ENCODE measurements at regions not wholly inside any gene's neighbourhood (a gene's known extent, or its start where the extent isn't known, plus 50 kb on each side); places are given as distances from the start of the nearest gene placed in this dataset.
"Not testable (repeated sequence)": the region's sequence is repeated elsewhere in the genome, so short reads cannot be mapped to it uniquely, and the experiment has no call there.

- in situ Hi-C loops (cut with HindIII; ENCODE audit: low pct_unique_long_range_greater_than_20kb, low sequenced_read_pairs) = no loop called here
- DNase-seq (ENCODE audit: low read depth) = no peak
Measured at GRCh38 chr13:21852043-21852442, 181.2 kb downstream of the FGF9 start.

DNA sequence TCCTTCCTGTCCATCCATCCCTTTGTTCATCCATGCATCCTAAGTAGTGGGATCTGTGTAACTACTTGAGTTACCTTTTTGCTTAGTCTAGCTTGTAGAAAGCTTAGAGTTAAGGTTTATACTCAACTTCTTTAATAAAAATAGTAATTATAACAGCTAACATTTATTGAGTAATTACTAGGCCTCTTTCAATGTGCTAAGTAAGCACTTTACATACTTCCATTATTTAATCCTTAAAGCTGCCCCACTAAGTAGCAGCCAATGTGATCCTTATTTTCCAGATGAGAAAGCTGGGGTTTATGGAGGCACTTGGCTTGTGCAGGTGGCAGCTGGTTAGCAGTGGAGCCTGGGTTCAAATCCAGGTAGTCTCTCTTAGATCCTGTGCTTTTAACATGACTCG, 182.9 kb downstream of the FGF9 start:
- no peak for DNase-seq (ENCODE audit: low read depth)
- in situ Hi-C loops (cut with HindIII; ENCODE audit: low pct_unique_long_range_greater_than_20kb, low sequenced_read_pairs) = no loop called here

GRCh38 chr13:21868823-21869222, 197.9 kb downstream of the FGF9 start:
- in situ Hi-C loops (cut with HindIII; ENCODE audit: low pct_unique_long_range_greater_than_20kb, low sequenced_read_pairs) = no loop called here
- DNase-seq (ENCODE audit: low read depth) = no peak

- DNase-seq (ENCODE audit: low read depth) = no peak
- in situ Hi-C loops (cut with HindIII; ENCODE audit: low pct_unique_long_range_greater_than_20kb, low sequenced_read_pairs) = no loop called here
Measured at GRCh38 chr13:21871382-21871781, 200.5 kb downstream of the FGF9 start.

- DNase-seq (ENCODE audit: low read depth) = no peak
- in situ Hi-C loops (cut with HindIII; ENCODE audit: low pct_unique_long_range_greater_than_20kb, low sequenced_read_pairs) = no loop called here
Measured at GRCh38 chr13:21871919-21872318, 201.0 kb downstream of the FGF9 start.

GRCh38 chr13:21872795-21873194, 201.9 kb downstream of the FGF9 start:
- no peak for DNase-seq (ENCODE audit: low read depth)
- in situ Hi-C loops (cut with HindIII; ENCODE audit: low pct_unique_long_range_greater_than_20kb, low sequenced_read_pairs) = no loop called here

GRCh38 chr13:21875116-21875515, 204.2 kb downstream of the FGF9 start:
- in situ Hi-C loops (cut with HindIII; ENCODE audit: low pct_unique_long_range_greater_than_20kb, low sequenced_read_pairs) = no loop called here
- DNase-seq (ENCODE audit: low read depth) = no peak

DNA sequence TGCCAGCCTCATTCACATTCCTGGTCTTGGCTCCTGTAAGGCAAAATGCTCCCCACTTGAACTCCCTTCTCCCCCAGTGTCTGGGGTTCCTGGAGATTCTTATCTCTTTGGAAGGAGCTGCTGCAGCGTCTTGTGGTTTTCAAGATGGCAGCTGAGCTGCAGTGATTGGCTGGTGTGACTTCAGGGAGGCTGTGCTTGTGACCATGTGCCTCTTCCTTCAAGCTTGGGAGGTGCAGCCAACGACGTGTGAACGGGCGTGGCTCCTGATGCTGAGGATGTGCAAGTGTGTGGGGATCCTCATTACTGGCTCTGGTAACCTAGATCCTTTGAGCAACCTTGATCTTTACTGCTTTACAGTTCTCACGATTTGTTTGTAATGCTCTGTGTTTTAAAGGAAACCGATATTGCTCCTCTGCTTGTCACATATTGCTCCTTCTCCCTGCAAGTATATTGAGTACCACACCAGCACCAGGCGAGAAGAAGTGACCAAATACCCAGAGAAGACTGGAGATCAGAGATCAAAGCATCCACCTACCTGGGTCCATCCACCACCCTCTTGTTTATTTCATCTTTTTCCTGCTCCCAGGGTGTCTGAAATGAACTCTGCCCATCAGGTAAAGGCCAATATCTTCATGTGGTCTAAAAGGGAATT, 208.5 kb downstream of the FGF9 start:
- in situ Hi-C loops (cut with HindIII; ENCODE audit: low pct_unique_long_range_greater_than_20kb, low sequenced_read_pairs) = no loop called here
- no peak for DNase-seq (ENCODE audit: low read depth)

DNA sequence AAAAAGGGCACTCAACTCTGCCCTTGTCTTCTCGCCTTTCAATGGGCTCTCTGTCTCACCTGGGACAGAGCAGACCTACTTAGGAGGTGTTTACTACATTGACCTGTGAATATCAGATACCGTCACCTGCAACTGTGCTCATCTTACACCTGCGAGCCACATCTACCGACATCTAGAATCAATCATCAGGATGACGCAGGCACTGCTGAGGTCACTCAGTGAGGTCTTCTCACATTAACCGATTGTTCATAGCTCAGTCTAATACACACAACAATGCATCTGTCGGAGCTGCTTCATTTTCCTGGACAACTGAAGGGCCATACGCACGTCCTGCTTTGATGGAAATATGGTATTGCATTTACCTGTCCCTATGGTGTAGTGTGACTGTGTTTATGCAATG, 211.9 kb downstream of the FGF9 start:
- in situ Hi-C loops (cut with HindIII; ENCODE audit: low pct_unique_long_range_greater_than_20kb, low sequenced_read_pairs) = no loop called here
- no peak for DNase-seq (ENCODE audit: low read depth)

DNA sequence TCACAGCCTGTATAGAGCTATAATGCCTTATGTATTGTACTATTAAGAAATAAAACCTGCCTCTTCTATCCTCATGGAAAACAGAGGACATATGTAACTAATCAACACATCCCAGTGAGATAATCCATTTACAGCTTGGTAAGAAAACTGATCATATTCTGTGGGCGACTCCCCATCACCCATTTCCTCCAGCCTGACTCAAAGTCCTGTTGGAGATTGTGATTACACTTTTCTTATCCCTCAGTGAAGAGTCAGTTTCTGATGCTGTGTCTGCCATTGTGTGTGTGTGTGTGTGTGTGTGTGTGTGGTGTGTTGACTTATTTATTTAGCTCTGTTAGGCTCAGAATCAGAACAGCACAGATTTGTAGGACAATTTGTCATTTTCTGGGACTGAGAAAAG, 212.8 kb downstream of the FGF9 start:
- in situ Hi-C loops (cut with HindIII; ENCODE audit: low pct_unique_long_range_greater_than_20kb, low sequenced_read_pairs) = no loop called here
- no peak for DNase-seq (ENCODE audit: low read depth)

- no peak for DNase-seq (ENCODE audit: low read depth)
- in situ Hi-C loops (cut with HindIII; ENCODE audit: low pct_unique_long_range_greater_than_20kb, low sequenced_read_pairs) = no loop called here
Measured at GRCh38 chr13:21884299-21884909, 213.5 kb downstream of the FGF9 start.

GRCh38 chr13:21884965-21885567, 214.2 kb downstream of the FGF9 start:
- in situ Hi-C loops (cut with HindIII; ENCODE audit: low pct_unique_long_range_greater_than_20kb, low sequenced_read_pairs) = no loop called here
- no peak for DNase-seq (ENCODE audit: low read depth)

GRCh38 chr13:21885714-21886224, 214.9 kb downstream of the FGF9 start:
- in situ Hi-C loops (cut with HindIII; ENCODE audit: low pct_unique_long_range_greater_than_20kb, low sequenced_read_pairs) = no loop called here
- no peak for DNase-seq (ENCODE audit: low read depth)

- in situ Hi-C loops (cut with HindIII; ENCODE audit: low pct_unique_long_range_greater_than_20kb, low sequenced_read_pairs) = no loop called here
- no peak for DNase-seq (ENCODE audit: low read depth)
Measured at GRCh38 chr13:21889651-21890050, 218.8 kb downstream of the FGF9 start.

- in situ Hi-C loops (cut with HindIII; ENCODE audit: low pct_unique_long_range_greater_than_20kb, low sequenced_read_pairs); DNase-seq (ENCODE audit: low read depth): not testable (repeated sequence)
Measured at GRCh38 chr13:21890220-21890619, 219.3 kb downstream of the FGF9 start.

DNA sequence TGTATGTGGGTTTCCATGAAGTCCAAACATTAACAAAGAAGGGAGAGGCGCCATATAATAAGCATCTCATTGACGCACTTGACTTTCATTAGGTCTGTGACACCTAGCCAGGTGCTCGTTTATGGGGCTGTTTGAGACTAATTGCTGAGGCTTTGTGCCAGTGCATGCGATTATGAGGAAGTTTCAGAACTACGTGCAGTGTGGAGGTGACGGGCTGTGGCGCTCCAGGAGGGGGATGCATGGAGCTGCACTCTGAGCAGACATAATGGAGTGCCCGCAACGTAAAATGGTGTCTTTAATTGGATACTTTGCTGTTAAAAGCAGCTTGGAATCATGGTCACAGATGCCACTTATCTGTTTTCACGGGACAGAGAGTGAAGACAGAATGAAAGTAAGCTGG, 223.2 kb downstream of the FGF9 start:
- DNase-seq (ENCODE audit: low read depth) = no peak
- in situ Hi-C loops (cut with HindIII; ENCODE audit: low pct_unique_long_range_greater_than_20kb, low sequenced_read_pairs) = no loop called here

DNA sequence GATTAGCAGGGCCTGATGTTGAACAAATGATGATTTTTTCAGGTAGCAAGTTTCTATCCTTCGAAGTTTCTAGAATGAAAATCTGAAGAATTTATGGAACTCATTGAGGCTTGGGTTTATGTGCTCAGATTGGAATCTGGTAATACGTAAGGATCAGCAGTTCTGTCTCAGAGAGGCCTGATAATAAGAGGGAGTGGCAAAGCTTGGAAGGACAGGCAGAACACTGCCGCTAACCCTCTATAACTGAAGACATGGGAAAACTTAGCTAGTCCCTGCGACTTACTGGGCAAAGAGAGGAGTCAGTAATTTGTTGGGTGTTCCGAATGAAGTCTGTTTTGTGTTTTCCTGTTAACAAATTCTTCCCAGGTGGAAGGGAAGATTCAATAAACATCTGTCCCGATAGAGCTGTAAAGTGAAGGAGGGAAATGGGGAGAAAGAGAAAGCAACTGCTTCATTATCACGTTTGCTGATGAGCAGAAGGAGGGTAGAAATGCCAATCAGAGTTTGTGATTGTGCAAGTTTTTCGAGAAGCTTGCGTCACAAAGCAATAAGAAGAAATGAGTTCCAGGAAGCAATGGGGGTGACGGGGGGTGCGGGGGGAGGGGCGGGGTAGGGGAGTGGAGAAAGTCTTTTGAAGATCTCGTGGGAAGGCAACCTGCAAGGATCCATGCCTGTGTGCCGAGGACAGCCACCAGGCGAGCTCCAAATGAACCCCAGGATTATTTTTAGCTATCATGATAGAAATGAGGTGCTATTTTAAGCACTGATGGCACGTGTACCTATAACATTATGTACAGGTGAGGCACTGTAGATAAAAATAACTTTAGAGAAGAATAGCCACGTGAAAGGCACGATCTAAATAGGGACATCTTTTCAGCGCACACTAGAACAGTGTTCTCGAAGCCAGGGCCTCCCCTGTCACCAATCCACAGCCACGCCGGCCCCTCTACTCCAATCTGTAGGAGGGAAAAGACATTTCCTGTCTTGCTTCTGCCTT, 224.1 kb downstream of the FGF9 start:
- in situ Hi-C loops (cut with HindIII; ENCODE audit: low pct_unique_long_range_greater_than_20kb, low sequenced_read_pairs) = no loop called here
- DNase-seq (ENCODE audit: low read depth) = no peak

DNA sequence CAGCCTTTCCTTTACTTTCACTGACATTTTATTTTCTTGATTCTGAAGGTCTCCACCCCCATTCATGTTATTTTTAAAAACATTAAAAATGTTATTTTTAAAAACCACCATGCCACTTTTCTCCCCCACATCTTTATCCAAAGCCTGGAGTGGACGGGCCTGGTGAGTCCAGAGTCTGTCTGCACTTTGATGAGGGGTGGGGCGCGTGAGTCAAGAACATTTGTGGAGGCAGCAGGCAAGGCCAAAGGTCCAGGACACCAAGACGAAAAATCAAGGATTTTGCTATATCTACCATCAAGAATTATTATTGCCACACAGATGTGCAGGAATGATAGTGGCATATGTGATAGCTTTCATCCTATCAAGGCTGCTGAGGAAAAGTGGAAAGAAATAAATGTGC, 224.9 kb downstream of the FGF9 start:
- no peak for DNase-seq (ENCODE audit: low read depth)
- in situ Hi-C loops (cut with HindIII; ENCODE audit: low pct_unique_long_range_greater_than_20kb, low sequenced_read_pairs) = no loop called here

GRCh38 chr13:21897161-21897560, 226.3 kb downstream of the FGF9 start:
- no peak for DNase-seq (ENCODE audit: low read depth)
- in situ Hi-C loops (cut with HindIII; ENCODE audit: low pct_unique_long_range_greater_than_20kb, low sequenced_read_pairs) = no loop called here

Measured in Caki2 (cell line).